HG03103 (cell line): ENCODE measurements at regions not wholly inside any gene's neighbourhood (a gene's known extent, or its start where the extent isn't known, plus 50 kb on each side); places are given as distances from the start of the nearest gene placed in this dataset.

Experiments used
- ATAC-seq: cut with Tn5 transposase; IDR thresholded peaks from one replicate; pipeline ENCODE4 v1.9.1; 2021; ENCODE audit warnings: low read depth; ENCODE audit not compliant: unreplicated experiment

DNA sequence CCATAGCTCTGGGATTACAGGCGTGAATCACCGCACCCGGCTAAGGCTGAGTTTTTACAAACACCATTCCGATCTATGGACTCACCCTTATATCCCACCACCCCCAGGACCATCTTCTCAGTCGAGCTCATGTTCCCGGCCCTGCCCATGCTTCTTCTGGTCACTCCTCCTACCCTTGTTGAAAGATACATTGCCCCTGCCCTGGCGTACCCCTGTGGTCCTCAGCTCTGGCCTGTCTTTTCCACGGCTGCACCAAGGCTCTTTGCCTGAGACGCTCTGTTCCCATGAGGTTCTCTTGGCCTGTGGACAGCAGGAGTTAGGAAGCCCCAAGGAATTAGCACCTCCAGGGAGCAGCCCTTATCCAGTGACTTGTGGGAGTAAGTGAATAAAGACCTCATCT lies 379.4 kb upstream of the TNRC6C start:
- no peak for ATAC-seq

DNA sequence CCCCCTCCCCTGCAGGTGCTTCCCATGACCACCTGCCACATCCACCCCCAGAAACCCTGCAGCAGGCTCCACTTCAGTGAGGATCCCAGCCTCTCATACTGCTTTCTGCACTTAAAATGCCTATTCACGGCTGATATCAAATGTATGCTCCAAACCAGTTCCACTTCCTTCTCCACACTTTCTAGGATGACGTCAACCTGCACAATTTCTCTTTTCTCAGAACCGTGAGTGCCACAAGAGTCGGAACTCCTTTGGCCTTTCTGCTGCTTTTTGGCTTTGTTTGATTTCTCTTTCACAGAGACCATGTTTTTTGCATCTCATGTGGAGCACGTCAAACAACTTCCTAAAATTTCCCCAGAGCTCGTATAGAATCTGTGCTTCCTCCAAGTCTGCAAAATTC lies 378.8 kb upstream of the TNRC6C start:
- ATAC-seq = no peak

DNA sequence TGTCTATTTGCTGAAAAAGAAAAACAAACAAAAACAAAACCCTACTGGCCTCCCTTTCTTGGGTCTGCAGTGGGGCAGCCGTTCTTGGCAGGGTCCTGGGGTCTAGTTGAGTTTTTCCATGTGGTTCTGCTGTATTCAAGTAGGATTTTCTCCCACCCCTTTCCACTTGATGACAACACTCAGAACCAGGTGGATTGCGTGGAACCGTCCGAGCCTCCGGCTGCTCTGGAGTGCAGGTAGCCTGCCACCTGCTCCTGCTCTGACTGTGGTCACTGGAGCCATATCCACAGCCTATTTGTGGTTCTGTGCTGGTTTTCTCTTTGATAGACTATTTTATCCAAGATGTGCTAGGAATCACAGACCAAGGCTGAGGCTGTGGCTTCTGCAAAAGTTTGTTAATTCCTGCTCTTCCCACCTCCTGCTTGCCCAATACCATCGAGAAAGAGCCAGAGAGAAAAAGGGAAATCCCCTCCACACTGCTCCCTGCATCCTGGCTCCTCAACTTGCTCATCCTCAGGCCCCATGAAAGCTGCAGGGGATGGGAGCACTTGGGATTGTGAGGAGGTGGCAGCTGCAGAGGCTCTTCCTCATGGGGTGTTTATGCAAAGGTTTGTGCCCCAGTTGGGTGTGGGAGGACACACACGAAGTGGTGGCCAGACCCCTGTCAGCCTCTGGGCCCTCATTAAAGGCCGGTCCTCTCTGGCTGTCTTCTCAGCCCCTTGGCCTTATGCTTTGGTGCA lies 377.8 kb upstream of the TNRC6C start:
- ATAC-seq = no peak

DNA sequence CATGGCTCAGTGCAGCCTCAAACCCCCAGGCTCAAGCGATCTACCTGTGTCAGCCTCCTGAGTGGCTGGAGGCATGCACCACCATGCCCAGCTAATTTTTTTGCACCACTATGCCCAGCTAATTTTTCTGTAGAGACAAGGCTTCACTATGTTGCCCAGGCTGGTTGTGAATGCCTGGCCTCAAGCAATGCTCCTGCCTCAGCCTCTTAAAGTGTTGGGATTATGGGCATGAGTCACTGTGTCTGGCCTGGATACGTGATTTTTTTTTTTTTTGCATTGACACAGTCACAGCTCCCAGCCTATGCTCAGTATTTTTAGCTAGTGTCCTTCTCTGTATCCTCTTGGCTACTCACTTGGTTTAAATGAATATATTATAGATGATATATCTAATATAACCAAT lies 377.0 kb upstream of the TNRC6C start:
- ATAC-seq = no peak

DNA sequence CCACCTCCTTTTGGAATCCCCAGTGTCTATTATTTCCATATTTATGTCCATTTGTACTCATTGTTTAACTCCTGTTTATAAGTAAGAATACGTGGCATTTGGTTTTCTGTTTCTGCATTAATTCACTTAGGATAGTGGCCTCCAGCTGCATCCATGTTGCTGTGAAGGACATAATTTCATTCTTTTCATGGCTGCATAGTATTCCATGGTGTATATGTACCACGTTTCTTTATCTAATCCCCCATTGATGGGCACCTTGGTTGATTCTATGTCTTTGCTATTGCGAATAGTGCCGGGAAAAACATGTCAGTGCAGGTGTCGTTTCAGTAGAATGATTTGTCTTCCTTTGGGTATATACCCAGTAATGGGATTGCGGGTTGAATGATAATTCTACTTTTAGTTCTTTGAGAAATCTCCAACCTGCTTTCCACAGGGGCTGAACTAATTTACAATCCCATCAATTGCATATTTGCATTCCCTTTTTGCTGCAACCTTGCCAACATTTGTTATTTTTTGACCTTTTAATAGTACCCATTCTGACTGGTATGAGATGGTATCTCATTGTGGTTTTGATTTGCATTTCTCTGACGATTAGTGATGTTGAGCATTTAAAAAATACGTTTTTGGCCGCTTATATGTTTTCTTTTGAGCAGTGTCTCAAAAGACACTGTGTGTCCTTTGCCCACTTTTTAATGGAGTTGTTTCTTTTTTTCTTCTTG lies 373.2 kb upstream of the TNRC6C start:
- ATAC-seq = no peak

DNA sequence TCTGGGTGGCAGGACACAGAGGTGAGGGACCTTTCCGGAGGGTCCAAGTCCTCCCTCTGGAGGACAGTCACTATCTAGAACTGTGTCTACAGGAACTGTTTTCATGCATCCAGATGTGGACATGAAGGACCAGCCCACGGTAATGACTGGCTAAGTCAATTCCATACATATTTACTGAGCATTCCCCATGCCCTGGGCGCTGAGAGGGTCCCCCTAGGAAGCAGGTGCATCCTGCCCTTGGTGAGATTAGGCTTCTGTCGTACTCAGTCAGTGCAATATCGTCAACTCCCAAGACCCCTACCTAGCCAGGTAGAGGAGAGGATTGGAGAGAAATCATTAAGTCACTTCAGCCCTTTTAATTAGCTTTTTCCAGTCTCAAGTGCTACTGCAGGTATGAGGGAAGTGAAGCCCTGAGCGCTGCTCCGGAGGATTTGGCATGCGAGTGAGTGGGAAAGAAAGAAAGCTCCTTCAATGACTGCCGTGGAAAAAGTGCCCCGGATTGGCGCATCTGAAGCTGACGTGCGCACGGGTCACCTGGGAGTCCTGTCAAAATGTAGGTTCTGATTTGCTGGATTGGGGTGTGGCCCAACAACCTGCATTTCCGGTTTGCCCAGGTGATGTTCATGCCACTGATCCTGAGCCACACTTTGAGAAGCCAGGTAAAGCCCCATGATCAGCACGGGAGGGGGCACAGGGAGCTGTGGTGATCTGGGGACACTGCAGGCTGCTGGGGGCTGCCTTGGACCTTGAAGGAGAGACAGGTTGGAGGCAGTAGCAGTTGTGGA lies 367.4 kb upstream of the TNRC6C start:
- no peak for ATAC-seq

DNA sequence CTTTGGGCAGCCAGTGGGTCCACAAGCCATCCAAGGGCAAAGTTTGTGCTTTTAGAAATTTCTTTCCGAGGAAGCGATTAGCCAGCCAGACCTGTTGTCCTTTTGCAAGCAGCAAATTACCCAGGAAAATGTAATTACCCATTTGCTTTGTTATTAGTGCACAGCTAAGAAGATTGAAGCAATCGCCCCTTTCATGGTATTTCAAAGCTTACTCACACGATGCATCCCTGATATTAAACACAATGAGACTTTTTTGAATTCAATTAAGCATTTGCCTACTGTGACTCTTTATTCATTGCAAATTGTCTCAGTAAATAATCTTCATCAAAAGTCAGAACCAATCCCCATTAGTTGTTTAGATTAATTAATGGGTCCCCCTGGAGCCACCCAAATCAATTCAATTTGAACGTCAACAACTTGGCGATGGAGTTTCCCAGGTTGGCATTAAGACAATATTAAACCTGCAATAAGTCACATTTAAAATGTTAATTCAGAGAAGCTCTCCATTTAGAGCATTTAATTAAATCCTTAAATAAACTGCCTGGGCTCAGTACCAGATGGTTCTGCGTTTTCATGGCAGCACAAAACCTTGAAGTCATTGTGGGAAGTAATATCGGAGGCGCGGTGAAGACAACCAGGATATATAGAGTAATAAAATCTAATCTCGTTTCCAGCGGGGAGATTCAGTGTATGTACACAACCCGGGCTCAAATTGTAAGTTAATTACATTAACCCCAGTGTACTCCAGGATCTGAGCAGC lies 366.2 kb upstream of the TNRC6C start:
- ATAC-seq = no peak

DNA sequence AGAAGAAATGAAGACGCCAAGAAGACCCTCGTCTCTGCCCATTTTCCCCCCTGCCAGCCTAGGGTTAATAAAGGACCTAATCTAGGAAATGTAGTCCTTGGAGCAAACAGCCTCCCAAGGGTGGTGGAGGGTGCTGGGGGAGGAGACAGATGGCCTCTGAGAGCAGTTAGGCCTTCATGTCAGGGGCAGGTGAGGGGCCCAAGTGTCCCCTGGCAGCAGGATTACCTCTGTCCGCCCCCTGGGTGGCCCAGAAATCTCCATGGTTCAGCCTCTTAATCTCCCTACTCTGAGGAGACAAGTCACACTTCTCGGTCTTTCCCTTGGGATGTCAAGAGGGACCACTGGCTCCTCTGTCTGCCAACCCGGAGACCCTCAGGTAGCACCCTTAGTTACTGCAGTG lies 365.4 kb upstream of the TNRC6C start:
- no peak for ATAC-seq

DNA sequence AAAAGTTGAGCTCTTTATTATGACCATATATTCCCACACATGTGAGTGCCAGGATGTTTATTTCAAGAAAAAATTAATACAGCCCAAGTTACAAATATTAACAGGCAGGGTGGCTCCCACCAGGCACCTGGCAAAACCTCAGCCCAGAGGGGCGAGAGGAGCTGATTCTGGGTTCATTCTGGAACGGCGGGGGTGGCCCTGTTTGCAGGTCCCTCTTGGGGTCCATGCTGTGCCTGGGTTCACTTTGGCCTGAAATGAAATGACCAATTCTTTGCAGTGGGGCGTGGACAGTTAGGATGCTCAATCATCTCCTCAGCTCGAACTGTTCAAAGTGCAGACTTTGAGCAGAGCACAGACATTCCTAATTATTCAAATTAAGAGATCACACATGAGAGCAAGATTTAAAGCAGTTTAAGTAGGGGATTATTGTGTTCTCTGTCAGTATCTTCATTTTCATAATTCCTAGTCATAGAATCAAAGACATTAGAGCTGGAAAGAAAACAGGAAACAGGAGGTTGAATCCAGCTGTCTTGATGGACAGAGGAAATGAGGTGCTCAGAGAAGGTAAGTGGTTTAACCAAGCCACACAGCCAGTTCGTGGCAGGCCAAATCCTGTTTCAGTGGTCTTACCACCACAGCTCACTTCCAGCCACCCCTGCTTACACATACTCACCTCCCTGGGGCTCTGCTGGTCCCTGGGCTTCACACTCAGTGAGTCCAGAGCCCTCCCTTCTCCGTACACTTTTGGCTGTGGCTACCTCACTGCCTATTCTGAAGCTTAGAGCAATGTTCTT lies 363.9 kb upstream of the TNRC6C start:
- ATAC-seq = no peak

DNA sequence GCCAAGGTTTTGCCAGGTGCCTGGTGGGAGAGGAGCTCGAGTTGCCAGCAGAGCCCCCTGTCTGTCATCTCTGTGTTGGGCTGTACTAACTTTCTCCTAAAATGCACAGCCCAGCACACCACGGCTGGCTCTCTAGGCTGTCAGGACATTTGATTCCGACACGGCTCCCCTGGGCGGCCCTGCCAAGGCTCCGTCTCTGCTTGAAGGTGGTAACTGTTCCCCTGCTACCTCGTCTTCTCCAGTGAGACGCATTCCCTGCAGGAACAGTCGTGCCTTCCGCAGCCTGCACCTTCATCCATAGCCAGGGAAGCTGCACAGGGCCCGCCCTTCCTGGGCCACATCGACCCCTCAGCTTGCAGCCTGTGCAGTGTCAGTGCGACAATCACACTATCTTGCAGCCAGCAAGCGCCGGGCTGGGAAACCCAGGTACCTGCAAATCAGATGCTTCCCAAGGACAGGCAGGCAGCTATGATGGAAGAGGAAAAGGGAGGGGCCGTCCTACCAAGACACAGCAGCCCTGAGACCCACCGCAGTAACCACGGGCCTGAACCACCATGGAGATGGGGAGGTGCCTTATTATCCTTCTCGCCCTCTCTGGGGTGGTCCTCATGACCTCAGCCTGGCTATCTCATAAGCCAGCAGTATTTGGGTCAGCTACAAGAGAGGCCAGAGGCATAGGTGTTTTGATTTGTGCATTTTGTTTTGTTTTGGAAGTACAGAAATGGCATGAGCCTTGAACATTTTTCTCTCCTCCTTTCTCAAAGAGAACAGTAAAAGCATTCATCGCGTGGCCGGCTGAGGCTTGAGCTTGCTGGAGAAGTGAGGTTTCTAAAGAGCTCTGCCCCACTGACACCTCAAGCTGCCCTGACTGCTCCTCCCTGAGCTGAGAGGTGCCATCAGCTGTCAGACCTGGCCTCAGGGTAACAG lies 361.7 kb upstream of the TNRC6C start:
- ATAC-seq = no peak

DNA sequence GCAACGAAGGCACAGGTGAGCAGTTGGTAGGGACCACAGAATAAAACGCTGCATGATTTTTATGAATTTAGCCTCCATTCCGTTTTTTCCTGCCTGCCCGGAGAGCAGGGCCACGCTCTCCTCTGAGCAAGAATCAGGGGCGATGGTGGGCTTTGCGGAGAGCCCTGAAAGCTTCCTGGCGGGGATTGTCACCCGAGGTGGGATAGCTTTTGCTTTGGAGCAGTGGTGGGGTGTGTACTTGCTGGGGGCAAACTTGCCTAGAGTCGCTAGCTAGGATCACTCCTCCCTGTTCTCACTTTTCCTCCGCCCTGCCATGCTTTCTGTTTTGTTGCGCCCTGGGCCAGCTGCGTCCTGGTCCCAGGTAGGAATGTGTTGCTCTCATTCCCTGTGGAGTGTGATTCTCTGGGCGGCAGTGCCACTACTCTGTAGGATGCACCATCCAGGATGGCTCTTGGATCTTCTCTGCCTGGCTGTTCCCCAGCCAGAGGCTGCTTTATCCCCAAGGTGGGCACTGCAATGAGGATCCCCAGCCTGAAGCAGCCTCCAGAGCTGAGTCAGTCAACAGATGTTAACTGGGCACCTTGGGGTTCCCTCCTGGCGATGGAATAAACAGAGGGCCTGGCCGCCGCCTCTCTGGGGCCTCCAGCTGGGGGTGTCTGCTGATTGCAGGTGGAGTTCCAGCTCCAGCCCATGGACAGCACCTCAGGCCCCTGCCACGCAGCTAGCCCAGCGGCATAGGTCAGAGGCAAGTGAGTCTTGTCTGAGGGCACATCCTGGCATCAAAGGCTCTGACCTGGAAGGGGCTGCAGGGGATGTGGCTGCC lies 360.9 kb upstream of the TNRC6C start:
- no peak for ATAC-seq

DNA sequence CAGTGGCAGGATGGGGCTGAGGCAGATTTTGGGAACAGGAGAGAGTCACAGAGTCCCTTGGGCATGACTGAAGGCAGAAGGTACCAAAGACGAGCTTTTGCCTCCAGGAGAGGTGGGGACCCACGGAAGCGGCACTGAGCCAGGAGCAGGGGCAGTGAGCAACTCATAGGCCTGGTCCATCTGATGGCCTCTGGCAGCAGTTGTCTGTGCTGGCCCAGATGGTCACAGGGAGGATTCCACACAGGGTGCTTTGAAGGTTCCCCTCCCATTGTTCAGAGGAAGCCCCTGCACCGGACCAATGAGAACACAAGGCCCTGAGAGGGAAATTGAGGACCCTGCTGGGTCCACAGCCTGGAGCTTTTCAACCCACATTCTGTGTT lies 360.3 kb upstream of the TNRC6C start:
- ATAC-seq = no peak

DNA sequence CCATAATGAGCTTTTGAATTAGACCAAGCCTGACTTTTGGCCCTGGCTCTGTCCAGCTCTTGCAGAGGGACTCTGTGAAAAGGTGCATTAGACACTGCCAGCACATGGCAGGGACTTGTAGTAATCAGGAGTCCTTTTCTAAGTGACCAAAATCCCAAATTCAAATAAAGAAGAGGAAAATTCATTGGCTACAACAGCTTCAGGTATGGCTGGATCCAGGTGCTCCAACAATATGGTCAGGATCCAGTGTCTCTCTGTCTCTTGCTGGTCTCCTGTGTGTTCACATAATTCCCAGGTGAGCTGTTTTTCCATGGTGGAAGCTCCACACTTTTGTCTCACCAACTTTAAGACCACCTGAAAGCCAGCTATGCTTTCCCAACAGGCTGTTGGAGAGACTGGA lies 358.8 kb upstream of the TNRC6C start:
- no peak for ATAC-seq

DNA sequence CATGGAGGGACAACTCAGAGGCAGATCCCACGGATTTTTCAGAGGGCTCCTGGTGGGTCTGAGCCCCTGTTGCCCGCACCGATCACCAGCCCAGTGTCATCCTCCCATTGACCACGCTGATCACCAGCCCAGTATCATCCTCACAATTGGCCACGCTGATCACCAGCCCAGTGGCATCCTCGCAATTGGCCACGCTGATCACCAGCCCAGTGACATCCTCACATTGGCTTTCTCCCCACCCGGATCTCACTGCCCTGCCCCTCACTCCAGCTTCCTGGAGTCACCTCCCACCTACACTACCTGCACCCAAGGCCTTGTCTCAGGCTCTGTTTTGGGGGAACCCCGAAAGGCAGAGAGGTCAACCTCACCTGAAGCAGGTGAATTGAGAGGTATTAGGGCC lies 358.2 kb upstream of the TNRC6C start:
- ATAC-seq = no peak

DNA sequence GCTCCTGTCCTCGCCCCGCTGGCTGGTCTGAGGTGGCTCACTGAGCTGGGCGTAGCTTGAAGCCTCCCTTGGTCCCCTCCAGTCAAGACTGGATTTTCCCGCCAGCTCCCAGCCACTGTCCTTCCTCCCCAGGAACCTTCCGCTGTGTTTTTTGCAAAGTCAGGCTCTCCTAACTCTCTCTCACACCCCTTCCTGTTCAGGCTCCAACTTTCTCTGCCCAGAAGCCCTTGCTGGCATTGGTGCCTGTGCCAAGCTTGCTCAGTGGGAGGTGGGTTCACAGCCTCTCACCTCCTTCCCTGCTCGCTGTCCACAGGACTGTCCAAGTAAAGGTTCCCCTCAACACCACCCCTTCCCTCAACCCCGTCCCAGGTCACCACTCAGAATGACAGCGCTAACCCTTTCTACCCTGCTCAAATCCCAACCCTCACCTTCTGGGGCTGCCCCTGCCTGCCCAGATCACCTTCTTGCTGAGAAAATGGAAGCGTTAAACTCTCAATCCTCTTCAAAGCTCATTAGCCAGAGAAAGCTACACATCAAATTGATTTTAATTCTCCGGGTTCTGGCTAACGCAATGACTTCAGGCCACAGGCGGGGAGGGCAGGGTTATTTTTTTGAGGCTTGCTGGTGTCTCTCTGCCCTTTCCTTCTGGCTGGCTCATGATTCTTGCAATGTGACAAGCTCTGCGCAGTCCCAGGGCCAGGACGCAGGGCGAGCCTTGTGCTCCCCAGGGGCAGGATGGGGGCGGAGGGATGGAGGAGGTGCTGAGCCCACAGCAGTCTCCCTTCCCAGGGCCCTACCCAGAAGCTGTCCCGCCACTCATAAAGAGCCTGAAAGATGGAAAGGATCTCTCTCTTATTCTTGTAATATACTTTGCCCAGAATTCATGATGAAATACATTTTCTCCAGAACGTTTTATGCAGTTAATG lies 357.2 kb upstream of the TNRC6C start:
- no peak for ATAC-seq

DNA sequence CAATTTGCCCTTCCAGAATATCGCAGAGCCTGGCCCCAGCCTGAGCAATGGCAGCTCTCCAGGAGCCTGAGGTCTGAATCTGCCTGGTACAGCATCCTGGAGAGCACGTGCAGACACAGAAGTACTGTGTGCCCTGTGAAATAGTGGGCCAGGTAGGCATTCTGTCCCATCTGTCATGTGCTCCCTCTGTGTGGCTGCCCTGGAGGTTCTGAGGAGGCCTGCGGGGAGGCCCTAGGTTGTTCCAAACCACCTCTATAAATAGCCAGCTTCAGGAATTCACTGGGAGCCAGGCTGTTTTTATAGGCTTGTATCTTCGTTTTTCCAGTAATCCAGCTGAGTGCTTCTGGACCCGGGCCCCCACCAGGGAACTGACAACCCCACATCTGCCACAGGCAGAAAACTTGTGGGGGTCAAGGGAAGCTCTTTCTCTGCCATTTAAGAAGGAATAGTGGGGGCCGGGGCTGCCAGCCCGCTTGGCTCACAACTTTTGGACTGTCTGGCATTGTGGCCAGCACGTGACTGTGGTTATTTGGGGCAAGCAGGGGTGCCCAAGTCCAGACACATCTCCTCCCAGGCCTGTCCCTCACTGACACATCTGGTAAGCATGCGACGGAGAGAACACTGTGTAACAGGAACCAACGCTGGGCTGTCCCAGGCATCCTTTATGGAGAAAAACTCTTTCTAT lies 356.3 kb upstream of the TNRC6C start:
- no peak for ATAC-seq
